Smooth muscle cell (in vitro differentiated cells): ENCODE measurements at regions not wholly inside any gene's neighbourhood (a gene's known extent, or its start where the extent isn't known, plus 50 kb on each side); places are given as distances from the start of the nearest gene placed in this dataset.

Experiments
- DNase-seq: peaks from one replicate; lab custom pipeline; 2025; ENCODE audit not compliant: unreplicated experiment; lab: John Stamatoyannopoulos, UW
- H2AFZ ChIP-seq: fragments of 200-600 bp; sonication (generic); 2 replicates; pipeline ENCODE4 v1.6.0; 2016; ENCODE audit warnings: antibody characterized with exemption, low read depth, mild to moderate bottlenecking
- H3F3A ChIP-seq: fragments of 200-600 bp; sonication (generic); 2 replicates; pipeline ENCODE4 v1.6.0; 2017; ENCODE audit warnings: antibody characterized with exemption, low read depth
- H3K27ac ChIP-seq: fragments of 200-600 bp; sonication (generic); 2 replicates; pipeline ENCODE4 v1.5.1; 2016; ENCODE audit warnings: low read depth, mild to moderate bottlenecking
- H3K27me3 ChIP-seq: fragments of 200-600 bp; sonication (generic); 2 replicates; pipeline ENCODE4 v1.6.1; 2016; ENCODE audit warnings: low read depth, mild to moderate bottlenecking
- H3K36me3 ChIP-seq: fragments of 200-600 bp; sonication (generic); 2 replicates; pipeline ENCODE4 v1.5.1; 2016; ENCODE audit warnings: low read depth
- H3K4me1 ChIP-seq: fragments of 200-600 bp; sonication (generic); 2 replicates; pipeline ENCODE4 v1.5.1; 2016; ENCODE audit warnings: low read depth
- H3K4me2 ChIP-seq: fragments of 200-600 bp; sonication (generic); 2 replicates; pipeline ENCODE4 v1.6.0; 2016; ENCODE audit warnings: mild to moderate bottlenecking
- H3K4me3 ChIP-seq: fragments of 200-600 bp; sonication (generic); 2 replicates; pipeline ENCODE4 v1.5.1; 2016; ENCODE audit warnings: mild to moderate bottlenecking
- H3K79me2 ChIP-seq: fragments of 200-600 bp; sonication (generic); 2 replicates; pipeline ENCODE4 v1.6.0; 2016; ENCODE audit warnings: low read depth, mild to moderate bottlenecking
- H3K9ac ChIP-seq: fragments of 200-600 bp; sonication (generic); 2 replicates; pipeline ENCODE4 v1.6.0; 2016; ENCODE audit warnings: low read depth
- H3K9me3 ChIP-seq: fragments of 200-600 bp; sonication (generic); replicated peaks from 2 replicates; pipeline ENCODE4 v1.5.1; 2016; ENCODE audit warnings: low read depth
- H4K20me1 ChIP-seq: fragments of 200-600 bp; sonication (generic); 2 replicates; pipeline ENCODE4 v1.6.0; 2016; ENCODE audit warnings: low read depth
- WGBS: methylation state at CpG from one replicate; pipeline ENCODE4 v1.1.7; 2016; ENCODE audit warnings: low lambda C conversion rate; 5-methylcytosine and 5-hydroxymethylcytosine counted together
- TF ChIP-seq, protein P1 (sequence below): fragments of 200-600 bp; sonication (generic); IDR thresholded peaks from 2 replicates; pipeline ENCODE4 v1.5.1; 2017; ENCODE audit warnings: borderline replicate concordance, mild to moderate bottlenecking, antibody characterized with exemption; ENCODE audit not compliant: insufficient read depth, poor library complexity, severe bottlenecking

DNA sequence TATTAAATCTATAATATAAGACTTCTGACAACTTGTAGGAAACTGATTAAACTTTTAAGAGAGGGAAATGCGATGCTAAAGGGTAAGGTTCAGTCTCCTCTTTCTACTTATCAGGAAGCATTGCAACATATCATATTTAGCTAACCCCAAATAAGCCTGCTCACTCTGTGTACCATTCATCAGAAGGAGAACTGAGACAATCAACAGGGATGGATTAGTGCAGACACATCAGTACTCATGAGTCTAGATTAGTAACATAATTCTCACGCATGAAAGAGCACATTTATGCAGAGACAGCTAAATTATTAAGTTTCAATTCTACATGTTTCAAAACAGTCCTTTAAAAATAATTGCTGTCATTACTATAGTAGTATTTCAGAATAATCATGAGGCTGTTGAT lies 354.2 kb upstream of the ZWINT start:
- Histone ChIP-seq H2AFZ (no peak overlapping the region), H3K4me1 (no peaks in the 10 kb centered on the region), H3K79me2 (no peaks in the 10 kb centered on the region), H3K27me3 (no peaks in the 10 kb centered on the region), H3K4me2 (no peak overlapping the region), H4K20me1 (no peaks in the 10 kb centered on the region), H3K27ac (no peak overlapping the region), H3K9ac (no peak overlapping the region), H3K4me3 (no peak overlapping the region), H3K9me3 (no peaks in the 10 kb centered on the region), H3K36me3 (no peaks in the 10 kb centered on the region), H3F3A (no peaks in the 10 kb centered on the region)
- 72% methylated on average over 2 of the region's 2 CpGs for WGBS
- DNase-seq: no peak
- TF ChIP-seq, protein P1, sequence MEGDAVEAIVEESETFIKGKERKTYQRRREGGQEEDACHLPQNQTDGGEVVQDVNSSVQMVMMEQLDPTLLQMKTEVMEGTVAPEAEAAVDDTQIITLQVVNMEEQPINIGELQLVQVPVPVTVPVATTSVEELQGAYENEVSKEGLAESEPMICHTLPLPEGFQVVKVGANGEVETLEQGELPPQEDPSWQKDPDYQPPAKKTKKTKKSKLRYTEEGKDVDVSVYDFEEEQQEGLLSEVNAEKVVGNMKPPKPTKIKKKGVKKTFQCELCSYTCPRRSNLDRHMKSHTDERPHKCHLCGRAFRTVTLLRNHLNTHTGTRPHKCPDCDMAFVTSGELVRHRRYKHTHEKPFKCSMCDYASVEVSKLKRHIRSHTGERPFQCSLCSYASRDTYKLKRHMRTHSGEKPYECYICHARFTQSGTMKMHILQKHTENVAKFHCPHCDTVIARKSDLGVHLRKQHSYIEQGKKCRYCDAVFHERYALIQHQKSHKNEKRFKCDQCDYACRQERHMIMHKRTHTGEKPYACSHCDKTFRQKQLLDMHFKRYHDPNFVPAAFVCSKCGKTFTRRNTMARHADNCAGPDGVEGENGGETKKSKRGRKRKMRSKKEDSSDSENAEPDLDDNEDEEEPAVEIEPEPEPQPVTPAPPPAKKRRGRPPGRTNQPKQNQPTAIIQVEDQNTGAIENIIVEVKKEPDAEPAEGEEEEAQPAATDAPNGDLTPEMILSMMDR: no peak

DNA sequence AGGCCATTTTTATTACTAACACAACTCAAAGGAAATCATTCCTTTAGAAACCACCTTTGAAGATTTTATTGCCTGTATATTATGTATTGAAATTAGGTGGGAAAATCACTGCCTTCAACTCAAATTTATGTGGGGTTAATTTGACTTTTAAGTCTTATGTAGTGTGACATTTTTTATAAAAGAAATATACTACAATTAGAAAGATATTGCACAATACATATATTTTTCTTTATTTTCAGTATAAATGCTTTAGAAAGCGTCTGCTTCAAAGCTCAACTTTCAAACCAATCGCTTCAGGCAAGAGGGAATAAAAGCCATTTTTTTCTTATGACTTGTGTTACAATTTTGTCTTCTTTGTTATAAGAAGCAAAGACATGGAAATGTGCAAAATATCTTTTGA lies 337.4 kb upstream of the ZWINT start:
- H3K27ac ChIP-seq: no peak overlapping the region

DNA sequence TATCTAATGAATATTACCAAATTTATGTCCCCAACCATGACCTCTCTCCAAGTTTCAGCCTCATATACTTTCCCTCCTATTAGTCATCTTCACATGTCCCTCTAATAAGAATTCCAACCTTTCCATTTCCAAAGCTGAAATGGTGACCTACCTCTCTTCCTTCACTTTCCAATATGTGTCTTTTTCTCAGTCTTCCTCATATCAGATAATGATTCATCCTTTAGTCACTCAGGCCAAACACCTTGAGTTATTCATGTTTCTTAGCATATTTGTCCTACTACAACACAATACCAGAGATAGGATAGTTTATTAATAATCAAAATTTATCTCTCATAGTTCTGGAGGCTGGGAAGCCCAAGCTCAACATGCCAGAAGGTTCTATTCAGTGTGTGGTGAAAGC lies 318.5 kb upstream of the ZWINT start:
- Histone ChIP-seq H3K27me3 (no peaks in the 10 kb centered on the region), H3F3A (no peaks in the 10 kb centered on the region), H3K9ac (no peak overlapping the region), H2AFZ (no peak overlapping the region), H4K20me1 (no peaks in the 10 kb centered on the region), H3K79me2 (no peaks in the 10 kb centered on the region), H3K4me2 (no peak overlapping the region), H3K9me3 (no peaks in the 10 kb centered on the region), H3K36me3 (no peaks in the 10 kb centered on the region), H3K4me1 (no peaks in the 10 kb centered on the region), H3K27ac (no peak overlapping the region), H3K4me3 (no peak overlapping the region)
- TF ChIP-seq, protein P1: no peak
- DNase-seq: no peak

More for the DNA sequence above, 337.4 kb upstream of the ZWINT start:
- Histone ChIP-seq H3K36me3 (no peaks in the 10 kb centered on the region), H3F3A (no peaks in the 10 kb centered on the region), H3K4me3 (no peak overlapping the region), H4K20me1 (no peaks in the 10 kb centered on the region), H3K9ac (no peak overlapping the region), H3K4me1 (no peaks in the 10 kb centered on the region), H3K9me3 (no peaks in the 10 kb centered on the region), H3K4me2 (no peak overlapping the region), H2AFZ (no peak overlapping the region), H3K79me2 (no peaks in the 10 kb centered on the region), H3K27me3 (no peaks in the 10 kb centered on the region)
- DNase-seq: no peak
- TF ChIP-seq, protein P1: no peak
- 89% methylated on average over 2 of the region's 2 CpGs for WGBS

DNA sequence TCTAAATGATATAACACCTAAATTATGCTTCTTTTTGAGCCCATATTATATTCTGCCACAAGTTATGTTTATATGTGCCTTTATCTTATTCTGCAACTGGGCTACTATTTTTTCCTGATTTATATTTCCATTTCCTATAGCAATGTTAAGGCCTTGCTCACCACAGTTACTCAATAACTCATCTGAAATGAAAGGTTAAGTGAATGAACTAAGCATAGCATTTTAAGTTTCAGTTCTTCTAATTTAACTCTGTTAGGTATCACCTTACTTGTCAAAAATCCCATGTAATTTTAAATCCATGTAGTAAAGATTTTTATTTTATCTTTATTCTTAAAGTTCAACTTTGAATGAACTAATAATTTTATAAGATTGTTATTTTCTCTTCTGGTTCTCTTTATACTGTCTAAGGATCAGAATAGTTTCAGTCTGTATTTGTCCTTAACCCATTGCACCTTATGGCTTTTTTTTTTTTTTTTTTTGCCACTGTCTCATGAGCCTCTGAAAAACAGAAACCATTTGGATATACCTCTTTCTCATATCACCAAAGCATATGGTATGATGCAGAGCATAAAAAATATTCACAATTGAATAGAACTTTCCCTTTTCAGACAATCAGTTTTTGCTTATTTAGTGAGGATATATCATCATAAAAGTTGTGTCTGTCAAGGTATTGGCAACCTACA lies 301.8 kb upstream of the ZWINT start:
- Histone ChIP-seq H3K27me3 (no peaks in the 10 kb centered on the region), H3K27ac (no peak overlapping the region), H3F3A (no peaks in the 10 kb centered on the region), H3K36me3 (no peaks in the 10 kb centered on the region), H2AFZ (no peak overlapping the region), H3K9me3 (no peaks in the 10 kb centered on the region), H3K9ac (no peak overlapping the region), H3K79me2 (no peaks in the 10 kb centered on the region), H4K20me1 (no peaks in the 10 kb centered on the region), H3K4me1 (no peaks in the 10 kb centered on the region), H3K4me2 (no peak overlapping the region), H3K4me3 (no peak overlapping the region)
- TF ChIP-seq, protein P1: no peak
- DNase-seq: no peak
